Epithelial cell of proximal tubule (primary cell): ENCODE measurements at regions not wholly inside any gene's neighbourhood (a gene's known extent, or its start where the extent isn't known, plus 50 kb on each side); places are given as distances from the start of the nearest gene placed in this dataset.

Experiments
- DNase-seq: peaks from one replicate; pipeline ENCODE4 v3.0.0-alpha.2; 2011; ENCODE audit warnings: low read depth
- H3K4me3 ChIP-seq: 2 replicates; pipeline ENCODE4 v1.5.1; 2011; ENCODE audit warnings: low read depth, mild to moderate bottlenecking, low read length
- TF ChIP-seq, protein P1 (sequence below): conservative IDR thresholded peaks from 2 replicates; pipeline ENCODE4 v1.5.1; 2012; ENCODE audit warnings: low read depth, mild to moderate bottlenecking, low read length

DNA sequence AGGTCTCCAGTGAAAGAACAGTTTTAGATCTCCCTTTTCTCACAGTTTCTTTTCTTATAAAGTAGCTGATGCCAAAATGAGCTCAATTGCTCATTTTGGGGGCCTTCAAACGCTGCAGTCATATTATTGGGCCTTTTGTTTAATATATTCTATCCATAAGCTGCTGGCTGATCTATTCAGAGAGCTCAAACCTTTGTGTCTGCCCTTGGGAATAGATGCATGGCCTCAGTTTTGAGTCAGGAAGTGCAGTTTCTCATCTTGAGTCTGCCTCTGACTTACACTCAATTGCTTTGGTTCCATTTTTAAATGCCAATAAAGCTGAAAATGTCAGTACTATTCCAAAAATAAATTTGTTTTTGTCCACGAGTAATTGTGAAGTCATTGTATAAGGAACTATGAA is 468.9 kb downstream of the KLF12 start:
- H3K4me3 ChIP-seq, result no peak overlapping the region
- TF ChIP-seq, protein P1, sequence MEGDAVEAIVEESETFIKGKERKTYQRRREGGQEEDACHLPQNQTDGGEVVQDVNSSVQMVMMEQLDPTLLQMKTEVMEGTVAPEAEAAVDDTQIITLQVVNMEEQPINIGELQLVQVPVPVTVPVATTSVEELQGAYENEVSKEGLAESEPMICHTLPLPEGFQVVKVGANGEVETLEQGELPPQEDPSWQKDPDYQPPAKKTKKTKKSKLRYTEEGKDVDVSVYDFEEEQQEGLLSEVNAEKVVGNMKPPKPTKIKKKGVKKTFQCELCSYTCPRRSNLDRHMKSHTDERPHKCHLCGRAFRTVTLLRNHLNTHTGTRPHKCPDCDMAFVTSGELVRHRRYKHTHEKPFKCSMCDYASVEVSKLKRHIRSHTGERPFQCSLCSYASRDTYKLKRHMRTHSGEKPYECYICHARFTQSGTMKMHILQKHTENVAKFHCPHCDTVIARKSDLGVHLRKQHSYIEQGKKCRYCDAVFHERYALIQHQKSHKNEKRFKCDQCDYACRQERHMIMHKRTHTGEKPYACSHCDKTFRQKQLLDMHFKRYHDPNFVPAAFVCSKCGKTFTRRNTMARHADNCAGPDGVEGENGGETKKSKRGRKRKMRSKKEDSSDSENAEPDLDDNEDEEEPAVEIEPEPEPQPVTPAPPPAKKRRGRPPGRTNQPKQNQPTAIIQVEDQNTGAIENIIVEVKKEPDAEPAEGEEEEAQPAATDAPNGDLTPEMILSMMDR, result no peak
- DNase-seq, result no peak

DNA sequence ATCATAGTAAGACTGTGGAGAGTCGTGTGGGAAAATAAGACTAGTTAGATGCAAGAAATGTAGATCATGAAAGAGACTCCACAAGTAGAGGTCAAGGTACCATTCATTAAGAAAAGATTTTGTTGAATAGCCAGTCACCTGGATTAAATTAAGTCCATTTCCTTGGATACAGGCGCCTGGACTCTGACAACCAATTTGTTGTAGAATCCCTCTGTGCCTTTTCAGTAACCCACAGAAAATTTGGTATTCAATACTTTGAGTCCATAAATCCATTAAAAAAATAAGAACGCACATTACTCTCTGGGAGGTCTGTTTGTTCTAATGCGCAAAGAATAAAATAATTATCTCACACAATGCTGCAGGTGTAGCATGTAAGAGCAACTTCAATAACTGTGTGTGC is 469.4 kb downstream of the KLF12 start:
- TF ChIP-seq, protein P1, result no peak
- DNase-seq, result no peak
- no peak overlapping the region for H3K4me3 ChIP-seq

DNA sequence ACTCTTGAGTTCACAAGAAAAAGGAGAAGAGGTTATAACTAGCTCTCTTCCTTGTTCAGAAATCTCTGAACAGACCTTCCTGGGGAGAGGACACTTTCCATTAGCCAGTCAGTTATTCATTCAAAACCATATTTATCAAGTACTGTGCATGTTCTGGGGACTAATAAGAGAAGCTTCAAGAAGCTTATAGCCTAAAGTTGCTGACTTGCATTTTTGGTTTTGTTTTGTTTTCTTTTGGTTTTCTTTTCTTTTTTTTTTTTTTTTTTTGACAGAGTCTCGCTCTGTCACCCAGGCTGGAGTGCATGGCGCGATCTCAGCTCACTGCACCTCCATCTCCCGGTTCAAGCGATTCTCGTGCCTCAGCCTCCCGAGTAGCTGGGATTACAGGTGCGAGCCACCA is 471.4 kb downstream of the KLF12 start:
- TF ChIP-seq, protein P1, result no peak
- H3K4me3 ChIP-seq, result no peak overlapping the region
- no peak for DNase-seq

DNA sequence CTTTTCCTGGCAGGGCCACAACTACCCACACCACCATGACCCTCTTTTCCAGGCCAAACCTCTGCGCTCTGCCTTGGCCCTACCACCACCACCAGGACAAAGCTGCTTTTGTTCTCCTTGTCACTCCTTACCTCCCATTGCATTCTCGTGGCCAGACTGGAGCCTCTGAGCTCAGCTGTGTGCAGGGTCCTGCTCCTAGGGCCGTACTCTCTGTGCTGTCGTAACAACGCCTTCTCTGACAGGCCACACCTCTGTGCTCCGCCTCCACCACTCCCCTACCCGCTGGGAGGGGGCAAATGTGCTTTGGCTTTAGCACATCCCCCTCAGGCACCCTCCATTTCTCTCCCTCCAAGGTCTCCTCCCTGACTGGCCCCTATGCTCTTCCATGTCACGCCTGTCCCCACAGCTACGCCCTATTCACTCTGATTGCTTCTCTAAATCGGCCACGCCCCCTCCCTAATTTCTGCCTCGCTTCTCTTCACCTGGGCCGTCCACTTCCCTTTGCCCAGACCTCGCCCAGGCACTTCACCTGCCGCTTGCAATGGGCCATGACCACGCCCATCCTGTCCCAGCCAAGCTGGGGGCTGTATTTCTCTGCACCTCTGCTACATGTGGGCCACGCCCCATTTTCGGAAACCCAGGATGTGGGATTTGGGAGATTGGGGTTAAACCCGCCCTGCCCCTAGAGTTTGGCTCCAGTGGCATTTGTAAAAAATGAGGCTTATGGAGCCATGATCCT is 472.3 kb downstream of the KLF12 start:
- H3K4me3 ChIP-seq, result no peak overlapping the region
- TF ChIP-seq, protein P1, result no peak
- no peak for DNase-seq

DNA sequence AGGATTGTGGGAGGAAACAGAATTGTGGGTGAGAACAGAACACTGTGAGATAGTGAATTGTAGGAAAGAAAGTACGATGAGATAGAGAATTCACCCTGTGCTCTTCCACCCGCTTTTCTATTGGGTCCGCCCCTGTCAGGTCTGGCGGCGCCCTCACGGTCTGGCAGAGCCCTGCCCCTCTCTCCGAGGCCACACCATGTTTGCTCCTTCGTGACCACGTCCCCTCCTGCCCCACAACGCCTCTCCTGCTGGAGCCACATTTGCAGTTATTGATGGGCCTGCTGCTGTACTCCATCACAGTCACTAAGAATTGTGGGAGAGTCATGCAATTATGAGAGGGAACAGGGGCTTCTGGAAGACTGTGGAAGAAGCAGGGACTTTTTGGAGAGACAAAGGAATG is 473.1 kb downstream of the KLF12 start:
- H3K4me3 ChIP-seq, result no peak overlapping the region
- DNase-seq, result no peak
- TF ChIP-seq, protein P1, result no peak

DNA sequence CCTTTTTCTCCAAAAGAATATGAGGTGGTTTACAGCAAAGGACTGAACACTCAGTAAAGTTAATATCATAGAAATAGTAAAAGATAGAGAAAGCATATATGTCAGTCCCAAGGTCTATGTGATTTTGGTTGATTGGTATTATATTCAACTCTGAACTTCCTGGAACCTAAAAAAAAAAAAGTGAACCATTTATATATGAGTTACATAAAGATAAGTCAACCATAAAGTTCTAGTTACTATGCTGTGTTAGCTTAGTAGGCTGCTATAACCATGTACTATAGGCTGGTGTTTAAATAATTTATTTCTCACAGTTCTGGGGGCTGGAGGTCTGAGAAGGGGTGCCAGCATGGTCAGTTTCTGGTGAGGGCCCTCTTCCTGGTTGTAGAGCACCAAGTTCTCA is 475.6 kb downstream of the KLF12 start:
- DNase-seq, result no peak
- TF ChIP-seq, protein P1, result no peak
- H3K4me3 ChIP-seq, result no peak overlapping the region
